Natural killer cell (primary cell): ENCODE measurements at regions not wholly inside any gene's neighbourhood (a gene's known extent, or its start where the extent isn't known, plus 50 kb on each side); places are given as distances from the start of the nearest gene placed in this dataset.

ENCODE experiments used
- ATAC-seq, 3 donors: fragments of 150-1000 bp in 2 of 3; fragments of 200-7000 bp in 1 of 3; cut with Tn5 transposase; 1 replicate in 1 of 3; 2 replicates in 2 of 3; pipeline ENCODE4 v1.10.0; 2021; ENCODE audit warnings: mild to moderate bottlenecking in 2 of 3, moderate library complexity in 2 of 3
- DNase-seq, 2 donors: peaks; one replicate each; pipeline versions ENCODE4 v3.0.0 to v3.0.0-alpha.2; 2013 to 2021; ENCODE audit warnings: mixed read lengths in 1 of 2
- H3K27ac ChIP-seq: one replicate; pipeline ENCODE4 v1.5.1; 2013; ENCODE audit warnings: mild to moderate bottlenecking, low read length
- H3K27me3 ChIP-seq: one replicate; pipeline ENCODE4 v1.6.1; 2013; ENCODE audit warnings: low read length; ENCODE audit not compliant: control insufficient read depth, insufficient read depth
- H3K36me3 ChIP-seq: one replicate; pipeline ENCODE4 v1.6.1; 2013; ENCODE audit warnings: low read length; ENCODE audit not compliant: control insufficient read depth, insufficient read depth
- H3K4me1 ChIP-seq: one replicate; pipeline ENCODE4 v1.6.1; 2013; ENCODE audit warnings: low read length; ENCODE audit not compliant: control insufficient read depth, insufficient read depth
- H3K4me3 ChIP-seq: one replicate; pipeline ENCODE4 v1.5.1; 2013; ENCODE audit warnings: low read length
- H3K9me3 ChIP-seq: one replicate; pipeline ENCODE4 v1.6.1; 2013; ENCODE audit warnings: low read length; ENCODE audit not compliant: control insufficient read depth, insufficient read depth
- H3K27ac Mint-ChIP-seq, 2 donors: one replicate each; pipeline ENCODE4 v1.8.0; 2022; ENCODE audit warnings: mild to moderate bottlenecking in 2 of 2, mixed read lengths in 2 of 2, moderate library complexity in 1 of 2
- H3K27me3 Mint-ChIP-seq, 2 donors: one replicate each; pipeline ENCODE4 v1.8.0; 2022; ENCODE audit warnings: low read depth in 2 of 2, mixed read lengths in 2 of 2
- H3K36me3 Mint-ChIP-seq: one replicate; pipeline ENCODE4 v1.8.0; 2022; ENCODE audit warnings: mixed read lengths
- H3K4me1 Mint-ChIP-seq, 2 donors: one replicate each; pipeline ENCODE4 v1.8.0; 2022; ENCODE audit warnings: mixed read lengths in 2 of 2
- H3K4me3 Mint-ChIP-seq: one replicate; pipeline ENCODE4 v1.8.0; 2022; ENCODE audit warnings: mild to moderate bottlenecking, moderate library complexity, mixed read lengths
- H3K9me3 Mint-ChIP-seq, 2 donors: one replicate each; pipeline ENCODE4 v1.8.0; 2022; ENCODE audit warnings: mixed read lengths in 2 of 2
- WGBS: methylation state at CpG from one replicate; pipeline ENCODE4 v1.1.7; 2013; ENCODE audit warnings: missing lambda C conversion rate; ENCODE audit not compliant: insufficient coverage; 5-methylcytosine and 5-hydroxymethylcytosine counted together
- intact Hi-C: fragments of 100-400 bp; cut with micrococcal nuclease; formaldehyde crosslinking; loops from one replicate; pipeline ENCODE4 v1.14.2; 2022
- TF ChIP-seq, protein P1 (sequence below): fragments of 200-600 bp; IDR thresholded peaks from one replicate; pipeline ENCODE4 v1.8.0; 2022; ENCODE audit warnings: antibody characterized with exemption

DNA sequence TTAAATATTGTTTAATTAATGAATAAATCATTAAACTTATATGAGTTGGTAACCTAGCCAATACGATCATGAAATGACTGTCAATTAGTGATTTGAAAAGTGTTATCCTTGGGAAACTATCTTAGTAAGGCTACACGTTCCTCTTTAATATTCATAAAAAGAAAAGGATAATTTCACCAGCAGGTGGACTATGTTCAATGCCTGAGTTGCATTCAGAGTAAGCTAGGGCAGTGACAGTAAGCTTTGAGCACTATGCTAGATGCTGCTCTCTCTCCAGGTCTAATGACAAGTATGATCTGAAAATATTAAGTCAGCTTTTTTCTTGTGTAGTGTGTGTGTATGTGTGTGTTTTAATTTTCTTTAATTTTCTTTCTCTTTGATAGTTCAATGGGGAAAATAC lies 486.3 kb upstream of the PCDH15 start:
- H3K9me3 Mint-ChIP-seq = peaks cover 13% of the 10 kb centered on the region in 2 donors
- H3K9me3 ChIP-seq = no peaks in the 10 kb centered on the region
- no peaks in the 10 kb centered on the region for H3K36me3 ChIP-seq
- no peak for DNase-seq
- WGBS = no CpG with 5 or more reads among the region's 2 CpGs
- H3K4me3 ChIP-seq = no peak overlapping the region
- H3K4me3 Mint-ChIP-seq = no peak overlapping the region
- no peak for ATAC-seq
- TF ChIP-seq, protein P1, sequence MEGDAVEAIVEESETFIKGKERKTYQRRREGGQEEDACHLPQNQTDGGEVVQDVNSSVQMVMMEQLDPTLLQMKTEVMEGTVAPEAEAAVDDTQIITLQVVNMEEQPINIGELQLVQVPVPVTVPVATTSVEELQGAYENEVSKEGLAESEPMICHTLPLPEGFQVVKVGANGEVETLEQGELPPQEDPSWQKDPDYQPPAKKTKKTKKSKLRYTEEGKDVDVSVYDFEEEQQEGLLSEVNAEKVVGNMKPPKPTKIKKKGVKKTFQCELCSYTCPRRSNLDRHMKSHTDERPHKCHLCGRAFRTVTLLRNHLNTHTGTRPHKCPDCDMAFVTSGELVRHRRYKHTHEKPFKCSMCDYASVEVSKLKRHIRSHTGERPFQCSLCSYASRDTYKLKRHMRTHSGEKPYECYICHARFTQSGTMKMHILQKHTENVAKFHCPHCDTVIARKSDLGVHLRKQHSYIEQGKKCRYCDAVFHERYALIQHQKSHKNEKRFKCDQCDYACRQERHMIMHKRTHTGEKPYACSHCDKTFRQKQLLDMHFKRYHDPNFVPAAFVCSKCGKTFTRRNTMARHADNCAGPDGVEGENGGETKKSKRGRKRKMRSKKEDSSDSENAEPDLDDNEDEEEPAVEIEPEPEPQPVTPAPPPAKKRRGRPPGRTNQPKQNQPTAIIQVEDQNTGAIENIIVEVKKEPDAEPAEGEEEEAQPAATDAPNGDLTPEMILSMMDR = no peak
- no peaks in the 10 kb centered on the region for H3K27me3 Mint-ChIP-seq
- no peaks in the 10 kb centered on the region for H3K27me3 ChIP-seq
- no peak overlapping the region for H3K27ac Mint-ChIP-seq
- intact Hi-C loops = no loop called here
- no peaks in the 10 kb centered on the region for H3K36me3 Mint-ChIP-seq
- H3K4me1 Mint-ChIP-seq = no peaks in the 10 kb centered on the region
- H3K4me1 ChIP-seq = no peaks in the 10 kb centered on the region
- no peak overlapping the region for H3K27ac ChIP-seq

DNA sequence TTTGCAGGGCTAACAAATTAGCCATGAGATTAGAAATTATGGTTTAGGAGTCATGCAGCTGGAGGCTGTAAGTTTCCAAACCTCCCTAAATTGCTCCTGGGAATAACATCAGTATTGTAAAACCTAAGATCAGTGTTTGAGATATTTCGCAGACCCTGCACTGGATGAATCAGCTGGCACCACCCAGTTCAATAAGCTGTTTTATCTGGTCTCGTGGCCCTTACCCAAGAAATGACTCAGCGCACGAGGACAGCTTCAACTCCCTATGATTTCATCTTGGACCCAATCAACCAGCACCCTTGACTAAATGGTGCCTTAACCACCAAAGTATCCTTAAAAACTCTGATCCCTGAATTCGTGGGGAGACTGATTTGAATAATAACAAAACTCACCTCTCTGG lies 482.0 kb upstream of the PCDH15 start:
- no peak overlapping the region for H3K4me3 ChIP-seq
- DNase-seq (no peak), ATAC-seq (no peak)
- H3K36me3 ChIP-seq = no peaks in the 10 kb centered on the region
- no peaks in the 10 kb centered on the region for H3K4me1 ChIP-seq
- no peaks in the 10 kb centered on the region for H3K27me3 ChIP-seq
- H3K4me3 Mint-ChIP-seq = no peak overlapping the region
- WGBS = 86% methylated on average over 5 of the region's 5 CpGs
- H3K36me3 Mint-ChIP-seq = no peaks in the 10 kb centered on the region
- no peak overlapping the region for H3K27ac Mint-ChIP-seq
- H3K9me3 ChIP-seq = no peaks in the 10 kb centered on the region
- TF ChIP-seq, protein P1 = no peak
- H3K4me1 Mint-ChIP-seq = no peaks in the 10 kb centered on the region
- no peak overlapping the region for H3K27ac ChIP-seq
- H3K9me3 Mint-ChIP-seq = peaks cover 14 to 16% of the 10 kb centered on the region in 2 donors
- intact Hi-C loops = no loop called here
- no peaks in the 10 kb centered on the region for H3K27me3 Mint-ChIP-seq

DNA sequence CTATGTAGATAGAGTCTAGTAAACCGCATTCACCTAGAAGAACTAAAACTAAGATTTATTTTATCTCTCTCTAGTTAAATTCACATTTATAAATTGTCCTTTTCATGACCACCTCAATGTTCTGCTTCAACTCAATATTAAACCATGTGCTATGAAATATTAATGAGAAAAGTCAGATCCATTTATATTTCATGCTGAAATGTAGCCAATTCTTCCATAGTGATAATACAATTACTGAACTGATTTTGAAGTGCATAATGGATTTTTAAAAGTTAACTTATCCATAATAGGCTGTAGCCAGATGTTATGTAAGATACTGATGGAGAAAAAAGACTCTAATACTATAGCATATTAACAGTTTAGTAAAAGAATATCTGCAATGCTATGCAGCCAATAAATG lies 479.7 kb upstream of the PCDH15 start:
- no peak overlapping the region for H3K27ac ChIP-seq
- Mint-ChIP-seq H3K4me3 (no peak overlapping the region), H3K36me3 (no peaks in the 10 kb centered on the region), H3K9me3 (peaks cover 14 to 16% of the 10 kb centered on the region in 2 donors), H3K27me3 (no peaks in the 10 kb centered on the region), H3K4me1 (no peaks in the 10 kb centered on the region), H3K27ac (no peak overlapping the region)
- TF ChIP-seq, protein P1 = no peak
- DNase-seq (no peak), ATAC-seq (no peak)
- no peaks in the 10 kb centered on the region for H3K36me3 ChIP-seq
- intact Hi-C loops = no loop called here
- H3K27me3 ChIP-seq = no peaks in the 10 kb centered on the region
- H3K4me3 ChIP-seq = no peak overlapping the region
- H3K9me3 ChIP-seq = no peaks in the 10 kb centered on the region
- no CpG with 5 or more reads among the region's 1 CpG for WGBS
- H3K4me1 ChIP-seq = no peaks in the 10 kb centered on the region

DNA sequence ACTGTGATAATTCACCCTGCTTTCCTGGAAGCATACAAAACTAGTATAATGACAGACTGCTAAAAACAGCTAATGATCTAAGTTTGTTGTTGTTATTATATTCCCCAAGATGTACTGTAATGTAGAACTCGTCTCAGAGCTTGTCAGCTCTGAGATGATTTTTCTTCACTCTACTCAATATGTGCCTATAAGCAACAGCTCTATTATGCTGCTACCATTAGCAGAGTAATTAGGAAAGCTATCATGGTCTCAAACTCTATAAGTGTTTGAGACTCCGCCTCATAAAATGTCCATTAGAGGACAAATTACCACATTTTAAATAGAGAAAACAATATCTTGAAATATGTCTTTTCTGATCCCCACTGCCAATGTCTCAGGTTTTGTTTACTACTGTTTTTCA lies 476.5 kb upstream of the PCDH15 start:
- Histone ChIP-seq H3K27ac (no peak overlapping the region), H3K9me3 (no peaks in the 10 kb centered on the region), H3K4me1 (no peaks in the 10 kb centered on the region), H3K36me3 (no peaks in the 10 kb centered on the region), H3K4me3 (no peak overlapping the region), H3K27me3 (no peaks in the 10 kb centered on the region)
- Mint-ChIP-seq H3K27me3 (no peaks in the 10 kb centered on the region), H3K27ac (no peak overlapping the region), H3K9me3 (peaks cover 10 to 18% of the 10 kb centered on the region in 2 donors), H3K4me3 (no peak overlapping the region), H3K4me1 (no peaks in the 10 kb centered on the region), H3K36me3 (no peaks in the 10 kb centered on the region)
- intact Hi-C loops = no loop called here
- no peak for DNase-seq
- ATAC-seq = no peak
- 63% methylated on average over 2 of the region's 2 CpGs for whole genome bisulfite sequencing
- TF ChIP-seq, protein P1 = no peak
